Memory B cell (primary cell): ENCODE measurements at regions not wholly inside any gene's neighbourhood (a gene's known extent, or its start where the extent isn't known, plus 50 kb on each side); places are given as distances from the start of the nearest gene placed in this dataset.
"Not testable (repeated sequence)": the region's sequence is repeated elsewhere in the genome, so short reads cannot be mapped to it uniquely, and the experiment has no call there.

Source experiments
- ATAC-seq: fragments of 150-1000 bp; cut with Tn5 transposase; 2 replicates; pipeline ENCODE4 v1.10.0; 2021; ENCODE audit warnings: low read depth, mild to moderate bottlenecking, moderate library complexity
- DNase-seq, 2 donors: peaks; one replicate each; pipeline ENCODE4 v3.0.0; 2022; ENCODE audit warnings: low spot score in 2 of 2
- H3K27ac Mint-ChIP-seq: one replicate; pipeline ENCODE4 v1.8.0; 2022; ENCODE audit warnings: mild to moderate bottlenecking, moderate library complexity, mixed read lengths
- H3K27me3 Mint-ChIP-seq: one replicate; pipeline ENCODE4 v1.8.0; 2022; ENCODE audit warnings: mixed read lengths
- H3K36me3 Mint-ChIP-seq: one replicate; pipeline ENCODE4 v1.8.0; 2022; ENCODE audit warnings: mild to moderate bottlenecking, mixed read lengths
- H3K4me1 Mint-ChIP-seq: one replicate; pipeline ENCODE4 v1.8.0; 2022; ENCODE audit warnings: mixed read lengths
- H3K4me3 Mint-ChIP-seq: one replicate; pipeline ENCODE4 v1.8.0; 2022; ENCODE audit warnings: mild to moderate bottlenecking, moderate library complexity, mixed read lengths
- H3K9me3 Mint-ChIP-seq: one replicate; pipeline ENCODE4 v1.8.0; 2022; ENCODE audit warnings: mixed read lengths

- H3K4me1 Mint-ChIP-seq, H3K27ac Mint-ChIP-seq, H3K4me3 Mint-ChIP-seq, DNase-seq, H3K36me3 Mint-ChIP-seq, ATAC-seq, H3K27me3 Mint-ChIP-seq: not testable (repeated sequence)
- peaks cover 13% of the 10 kb centered on the region for H3K9me3 Mint-ChIP-seq
These were observed 797.3 kb downstream of the KCNA4 start for GRCh38 chr11:29219531-29219930.

GRCh38 chr11:29217901-29218300, 798.9 kb downstream of the KCNA4 start:
- Mint-ChIP-seq H3K27ac (no peak overlapping the region), H3K36me3 (no peaks in the 10 kb centered on the region), H3K9me3 (peaks cover 12% of the 10 kb centered on the region), H3K4me1 (no peaks in the 10 kb centered on the region), H3K4me3 (no peak overlapping the region), H3K27me3 (no peaks in the 10 kb centered on the region)
- no peak for DNase-seq
- ATAC-seq = no peak

GRCh38 chr11:29214833-29215232, 802.0 kb downstream of the KCNA4 start:
- peaks cover 6% of the 10 kb centered on the region for H3K9me3 Mint-ChIP-seq
- DNase-seq = no peak
- ATAC-seq = no peak
- no peaks in the 10 kb centered on the region for H3K27me3 Mint-ChIP-seq
- no peak overlapping the region for H3K4me3 Mint-ChIP-seq
- no peaks in the 10 kb centered on the region for H3K36me3 Mint-ChIP-seq
- no peak overlapping the region for H3K27ac Mint-ChIP-seq
- no peaks in the 10 kb centered on the region for H3K4me1 Mint-ChIP-seq

- H3K27me3 Mint-ChIP-seq = no peaks in the 10 kb centered on the region
- no peak overlapping the region for H3K4me3 Mint-ChIP-seq
- no peak for DNase-seq
- H3K27ac Mint-ChIP-seq = no peak overlapping the region
- ATAC-seq = no peak
- H3K4me1 Mint-ChIP-seq = no peaks in the 10 kb centered on the region
- H3K36me3 Mint-ChIP-seq = no peaks in the 10 kb centered on the region
- peaks cover 4% of the 10 kb centered on the region for H3K9me3 Mint-ChIP-seq
These were observed 805.6 kb downstream of the KCNA4 start for GRCh38 chr11:29211202-29211601.

GRCh38 chr11:29210426-29210825, 806.4 kb downstream of the KCNA4 start:
- Mint-ChIP-seq H3K27ac (no peak overlapping the region), H3K9me3 (peaks cover 5% of the 10 kb centered on the region), H3K27me3 (no peaks in the 10 kb centered on the region), H3K4me1 (no peaks in the 10 kb centered on the region), H3K4me3 (no peak overlapping the region), H3K36me3 (no peaks in the 10 kb centered on the region)
- ATAC-seq (no peak), DNase-seq (no peak)

- Mint-ChIP-seq H3K27ac (no peak overlapping the region), H3K27me3 (no peaks in the 10 kb centered on the region), H3K4me1 (no peaks in the 10 kb centered on the region), H3K36me3 (no peaks in the 10 kb centered on the region), H3K4me3 (no peak overlapping the region), H3K9me3 (peaks cover 5% of the 10 kb centered on the region)
- no peak for ATAC-seq
- no peak for DNase-seq
These were observed 808.7 kb downstream of the KCNA4 start for GRCh38 chr11:29208117-29208516.

GRCh38 chr11:29200791-29201562, 815.9 kb downstream of the KCNA4 start:
- peaks cover 3% of the 10 kb centered on the region for H3K9me3 Mint-ChIP-seq
- ATAC-seq = no peak
- no peaks in the 10 kb centered on the region for H3K36me3 Mint-ChIP-seq
- H3K27me3 Mint-ChIP-seq = no peaks in the 10 kb centered on the region
- no peak for DNase-seq
- H3K27ac Mint-ChIP-seq = no peak overlapping the region
- no peak overlapping the region for H3K4me3 Mint-ChIP-seq
- H3K4me1 Mint-ChIP-seq = no peaks in the 10 kb centered on the region

GRCh38 chr11:29190313-29190712, 826.5 kb downstream of the KCNA4 start:
- Mint-ChIP-seq H3K9me3 (peaks cover 5% of the 10 kb centered on the region), H3K4me3 (no peak overlapping the region), H3K27ac (no peak overlapping the region), H3K36me3 (no peaks in the 10 kb centered on the region), H3K4me1 (no peaks in the 10 kb centered on the region), H3K27me3 (no peaks in the 10 kb centered on the region)
- ATAC-seq (no peak), DNase-seq (no peak)

GRCh38 chr11:29187215-29187614, 829.6 kb downstream of the KCNA4 start:
- H3K27me3 Mint-ChIP-seq = no peaks in the 10 kb centered on the region
- no peak overlapping the region for H3K4me3 Mint-ChIP-seq
- ATAC-seq (no peak), DNase-seq (no peak)
- H3K27ac Mint-ChIP-seq = no peak overlapping the region
- no peaks in the 10 kb centered on the region for H3K4me1 Mint-ChIP-seq
- no peaks in the 10 kb centered on the region for H3K36me3 Mint-ChIP-seq
- peaks cover 3% of the 10 kb centered on the region for H3K9me3 Mint-ChIP-seq

- DNase-seq (no peak), ATAC-seq (no peak)
- Mint-ChIP-seq H3K27me3 (no peaks in the 10 kb centered on the region), H3K4me1 (no peaks in the 10 kb centered on the region), H3K9me3 (peaks cover 5% of the 10 kb centered on the region), H3K27ac (no peak overlapping the region), H3K4me3 (no peak overlapping the region), H3K36me3 (no peaks in the 10 kb centered on the region)
These were observed 831.6 kb downstream of the KCNA4 start for GRCh38 chr11:29184939-29185890.

- Mint-ChIP-seq H3K36me3 (no peaks in the 10 kb centered on the region), H3K4me1 (no peaks in the 10 kb centered on the region), H3K4me3 (no peak overlapping the region), H3K27ac (no peak overlapping the region), H3K9me3 (peaks cover 4% of the 10 kb centered on the region), H3K27me3 (no peaks in the 10 kb centered on the region)
- no peak for ATAC-seq
- DNase-seq = no peak
These were observed 833.5 kb downstream of the KCNA4 start for GRCh38 chr11:29183301-29183700.

GRCh38 chr11:29173660-29174062, 843.2 kb downstream of the KCNA4 start:
- no peaks in the 10 kb centered on the region for H3K36me3 Mint-ChIP-seq
- H3K27ac Mint-ChIP-seq = no peak overlapping the region
- H3K9me3 Mint-ChIP-seq = no peaks in the 10 kb centered on the region
- no peak overlapping the region for H3K4me3 Mint-ChIP-seq
- DNase-seq (no peak), ATAC-seq (no peak)
- no peaks in the 10 kb centered on the region for H3K4me1 Mint-ChIP-seq
- H3K27me3 Mint-ChIP-seq = no peaks in the 10 kb centered on the region

- no peak overlapping the region for H3K4me3 Mint-ChIP-seq
- no peak overlapping the region for H3K27ac Mint-ChIP-seq
- ATAC-seq = no peak
- no peaks in the 10 kb centered on the region for H3K27me3 Mint-ChIP-seq
- H3K9me3 Mint-ChIP-seq = no peaks in the 10 kb centered on the region
- no peaks in the 10 kb centered on the region for H3K4me1 Mint-ChIP-seq
- H3K36me3 Mint-ChIP-seq = no peaks in the 10 kb centered on the region
- DNase-seq = no peak
These were observed 845.4 kb downstream of the KCNA4 start for GRCh38 chr11:29171360-29171950.

GRCh38 chr11:29166306-29166705, 850.5 kb downstream of the KCNA4 start:
- Mint-ChIP-seq H3K4me1 (no peaks in the 10 kb centered on the region), H3K4me3 (no peak overlapping the region), H3K27ac (no peak overlapping the region), H3K36me3 (no peaks in the 10 kb centered on the region), H3K9me3 (no peaks in the 10 kb centered on the region), H3K27me3 (no peaks in the 10 kb centered on the region)
- ATAC-seq (no peak), DNase-seq (no peak)
